SK-N-SH (cell line): ENCODE measurements at regions not wholly inside any gene's neighbourhood (a gene's known extent, or its start where the extent isn't known, plus 50 kb on each side); places are given as distances from the start of the nearest gene placed in this dataset.

Experiments used
- CTCF ChIA-PET: fragments of 300-600, 350-600 bp; formaldehyde crosslinking; extraction: SDS; loops from one replicate; lab custom pipeline; 2021; lab: Yijun Ruan, JAX
- POLR2A ChIA-PET: fragments of 350-600 bp; sonication (Branson Sonifier 250); formaldehyde crosslinking; extraction: SDS; loops from one replicate; lab custom pipeline; 2020; ENCODE audit warnings: antibody characterized with exemption, inconsistent platforms; lab: Yijun Ruan, JAX
- DNase-seq: peaks from one replicate; pipeline ENCODE4 v3.0.0; 2012
- H2AFZ ChIP-seq: fragments of 200-600 bp; sonication (generic); 2 replicates; pipeline ENCODE4 v1.8.1; 2016; ENCODE audit warnings: antibody characterized with exemption, mild to moderate bottlenecking, low read depth
- H3F3A ChIP-seq: fragments of 200-600 bp; sonication (generic); replicated peaks from 2 replicates; pipeline ENCODE3; 2016; ENCODE audit warnings: antibody characterized with exemption, mild to moderate bottlenecking; ENCODE audit not compliant: insufficient read depth
- H3K27ac ChIP-seq, 2 experiments: fragments of 200-500 bp in 1 of 2; fragments of 200-600 bp in 1 of 2; sonication (Bioruptor generic) in 1 of 2; sonication (generic), shearing (Covaris generic) in 1 of 2; 2 replicates each; pipeline versions ENCODE4 v1.5.1 to v1.6.1; 2014 to 2016; ENCODE audit warnings: low read depth in 2 of 2, inconsistent platforms in 1 of 2, low read length in 1 of 2, mild to moderate bottlenecking in 1 of 2, mixed read lengths in 1 of 2
- H3K27me3 ChIP-seq: fragments of 200-600 bp; sonication (generic), shearing (Covaris generic); 2 replicates; pipeline ENCODE4 v1.6.1; 2016; ENCODE audit warnings: mixed run types; ENCODE audit not compliant: insufficient read depth
- H3K36me3 ChIP-seq, 2 experiments: fragments of 200-500 bp in 1 of 2; fragments of 200-600 bp in 1 of 2; sonication (Bioruptor generic) in 1 of 2; sonication (generic) in 1 of 2; replicated peaks in 1 of 2; 2 replicates each; pipeline versions ENCODE3 to v1.5.1; 2014 to 2016; ENCODE audit warnings: low read length in 1 of 2, mild to moderate bottlenecking in 1 of 2; ENCODE audit not compliant: insufficient read depth in 2 of 2, control insufficient read depth in 1 of 2
- H3K4me1 ChIP-seq, 2 experiments: fragments of 200-500 bp in 1 of 2; fragments of 200-600 bp in 1 of 2; sonication (Bioruptor generic) in 1 of 2; sonication (generic), shearing (Covaris generic) in 1 of 2; 2 replicates each; pipeline versions ENCODE4 v1.5.1 to v1.6.1; 2014 to 2016; ENCODE audit warnings: low read depth in 1 of 2, low read length in 1 of 2, mixed run types in 1 of 2; ENCODE audit not compliant: insufficient read depth in 2 of 2, control insufficient read depth in 1 of 2
- H3K4me2 ChIP-seq: fragments of 200-600 bp; sonication (generic), shearing (Covaris generic); 2 replicates; pipeline ENCODE4 v1.6.1; 2017; ENCODE audit warnings: mixed run types
- H3K4me3 ChIP-seq, 2 experiments: fragments of 200-500 bp in 1 of 2; fragments of 200-600 bp in 1 of 2; sonication (Bioruptor generic) in 1 of 2; sonication (generic), shearing (Covaris generic) in 1 of 2; 2 replicates each; pipeline versions ENCODE4 v1.5.1 to v1.8.1; 2014 to 2016; ENCODE audit warnings: low read depth in 2 of 2, inconsistent platforms in 1 of 2, low read length in 1 of 2, mild to moderate bottlenecking in 1 of 2, mixed read lengths in 1 of 2, moderate library complexity in 1 of 2
- H3K79me2 ChIP-seq: fragments of 200-600 bp; sonication (generic); 2 replicates; pipeline ENCODE4 v1.8.1; 2017; ENCODE audit warnings: mild to moderate bottlenecking; ENCODE audit not compliant: insufficient read depth
- H3K9ac ChIP-seq: fragments of 200-600 bp; sonication (generic); 2 replicates; pipeline ENCODE4 v1.6.1; 2017; ENCODE audit warnings: mixed run types
- H3K9me2 ChIP-seq: fragments of 200-600 bp; sonication (generic); 2 replicates; pipeline ENCODE4 v1.6.1; 2017; ENCODE audit warnings: mixed run types
- H3K9me3 ChIP-seq: fragments of 200-600 bp; sonication (generic); 2 replicates; pipeline ENCODE4 v1.6.1; 2017; ENCODE audit warnings: mixed run types, mild to moderate bottlenecking, moderate library complexity
- H4K20me1 ChIP-seq: fragments of 200-600 bp; sonication (generic); 2 replicates; pipeline ENCODE4 v1.6.1; 2017; ENCODE audit warnings: mild to moderate bottlenecking, mixed run types; ENCODE audit not compliant: insufficient read depth
- CHD2 ChIP-seq: fragments of 150-350 bp; IDR thresholded peaks from 2 replicates; pipeline ENCODE4 v1.6.1; 2018; ENCODE audit warnings: low read length; ENCODE audit not compliant: partially characterized antibody
- ELF1 ChIP-seq: IDR thresholded peaks from 2 replicates; pipeline ENCODE4 v1.4.0; 2012
- EZH2phosphoT487 ChIP-seq: fragments of 200-600 bp; sonication (generic); IDR thresholded peaks from 2 replicates; pipeline ENCODE4 v1.6.1; 2017; ENCODE audit warnings: low read depth, mixed run types, mild to moderate bottlenecking, antibody characterized with exemption, moderate library complexity, borderline replicate concordance
- FOXJ3 ChIP-seq: sonication (generic); formaldehyde crosslinking; IDR thresholded peaks from 2 replicates; pipeline ENCODE4 v1.5.1; 2020; ENCODE audit warnings: mild to moderate bottlenecking, missing genetic modification reagents
- GABPA ChIP-seq: IDR thresholded peaks from 2 replicates; pipeline ENCODE4 v1.4.0; 2012; ENCODE audit warnings: low read depth, mild to moderate bottlenecking
- JUND ChIP-seq: IDR thresholded peaks from 2 replicates; pipeline ENCODE4 v1.4.0; 2012
- MEF2A ChIP-seq: IDR thresholded peaks from 2 replicates; pipeline ENCODE4 v1.4.0; 2012; ENCODE audit warnings: low read depth, borderline replicate concordance
- NFIC ChIP-seq: IDR thresholded peaks from 2 replicates; pipeline ENCODE4 v1.4.0; 2012; ENCODE audit warnings: borderline replicate concordance
- POLR2AphosphoS5 ChIP-seq: IDR thresholded peaks from 2 replicates; pipeline ENCODE4 v1.6.1; 2012; ENCODE audit warnings: low read depth, low read length
- RAD21 ChIP-seq: IDR thresholded peaks from 2 replicates; pipeline ENCODE4 v1.6.1; 2012; ENCODE audit warnings: mild to moderate bottlenecking, low read length
- RCOR1 ChIP-seq: fragments of 150-350 bp; IDR thresholded peaks from 2 replicates; pipeline ENCODE4 v1.6.1; 2017; ENCODE audit warnings: antibody characterized with exemption, low read length
- RFX5 ChIP-seq: IDR thresholded peaks from 2 replicates; pipeline ENCODE4 v1.6.1; 2012; ENCODE audit warnings: mild to moderate bottlenecking, improper control_type of control experiment, low read length
- RXRA ChIP-seq: IDR thresholded peaks from 2 replicates; pipeline ENCODE4 v1.4.0; 2012; ENCODE audit warnings: low read depth, mild to moderate bottlenecking, borderline replicate concordance
- SIN3A ChIP-seq: IDR thresholded peaks from 2 replicates; pipeline ENCODE4 v1.6.1; 2012; ENCODE audit warnings: low read depth, mild to moderate bottlenecking, low read length, moderate library complexity, borderline replicate concordance
- TAF1 ChIP-seq: IDR thresholded peaks from 2 replicates; pipeline ENCODE4 v1.6.1; 2012; ENCODE audit warnings: low read depth, mild to moderate bottlenecking, low read length, moderate library complexity, borderline replicate concordance
- TCF12 ChIP-seq: IDR thresholded peaks from 2 replicates; pipeline ENCODE4 v1.4.0; 2012
- TEAD4 ChIP-seq: IDR thresholded peaks from 2 replicates; pipeline ENCODE4 v1.4.0; 2012; ENCODE audit warnings: mild to moderate bottlenecking, borderline replicate concordance; ENCODE audit not compliant: insufficient read depth
- WGBS: methylation state at CpG from one replicate; pipeline ENCODE4 v1.1.6; 2017; ENCODE audit warnings: low lambda C conversion rate; 5-methylcytosine and 5-hydroxymethylcytosine counted together
- TF ChIP-seq, protein P1 (sequence below): IDR thresholded peaks from 2 replicates; pipeline ENCODE4 v1.4.0; 2012; ENCODE audit warnings: low read depth
- TF ChIP-seq, protein P2 (sequence below): IDR thresholded peaks from 2 replicates; pipeline ENCODE4; 2012
- TF ChIP-seq, protein P3 (sequence below): fragments of 150-350 bp; IDR thresholded peaks from 2 replicates; pipeline ENCODE4 v1.6.1; 2016; ENCODE audit warnings: mild to moderate bottlenecking, low read depth, low read length

DNA sequence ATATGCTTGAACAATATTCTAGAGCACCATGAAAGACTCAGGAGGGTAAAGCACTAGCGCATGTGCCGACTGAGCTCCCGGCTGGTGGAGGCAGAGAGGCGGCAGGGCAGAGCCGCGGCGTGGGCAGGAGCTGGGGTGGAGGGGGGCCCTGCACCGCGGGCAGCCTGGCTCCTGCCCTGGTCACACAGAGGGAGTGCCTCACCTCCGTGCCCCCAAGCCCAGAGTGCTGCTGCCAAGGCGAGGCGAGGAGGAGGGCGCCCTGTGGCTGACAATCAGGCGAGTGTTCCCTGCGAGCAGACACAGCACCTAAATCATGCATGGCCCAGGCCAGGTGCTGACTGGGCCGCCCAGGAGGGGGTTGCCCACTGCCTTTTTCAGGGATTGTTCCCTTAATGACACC, 105.8 kb upstream of the TNRC6C start:
- no peaks in the 10 kb centered on the region for H3K27me3 ChIP-seq
- no peaks in the 10 kb centered on the region for H4K20me1 ChIP-seq
- H3K4me3 ChIP-seq = no peak overlapping the region
- no peak overlapping the region for H3K27ac ChIP-seq
- CTCF ChIA-PET = interaction anchor here (0.6 kb wide), 1 partner anchor 110 kb away, joined by 3 read pairs; no protein-coding TSS in a partner anchor
- DNase-seq = no peak
- TF ChIP-seq TAF1 (no peak), POLR2AphosphoS5 (no peak), JUND (no peak), RCOR1 (no peak), GABPA (no peak), NFIC (no peak), TEAD4 (no peak), ELF1 (no peak), MEF2A (no peak)
- TF ChIP-seq, protein P1, sequence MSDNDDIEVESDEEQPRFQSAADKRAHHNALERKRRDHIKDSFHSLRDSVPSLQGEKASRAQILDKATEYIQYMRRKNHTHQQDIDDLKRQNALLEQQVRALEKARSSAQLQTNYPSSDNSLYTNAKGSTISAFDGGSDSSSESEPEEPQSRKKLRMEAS = no peak
- TF ChIP-seq, protein P2, sequence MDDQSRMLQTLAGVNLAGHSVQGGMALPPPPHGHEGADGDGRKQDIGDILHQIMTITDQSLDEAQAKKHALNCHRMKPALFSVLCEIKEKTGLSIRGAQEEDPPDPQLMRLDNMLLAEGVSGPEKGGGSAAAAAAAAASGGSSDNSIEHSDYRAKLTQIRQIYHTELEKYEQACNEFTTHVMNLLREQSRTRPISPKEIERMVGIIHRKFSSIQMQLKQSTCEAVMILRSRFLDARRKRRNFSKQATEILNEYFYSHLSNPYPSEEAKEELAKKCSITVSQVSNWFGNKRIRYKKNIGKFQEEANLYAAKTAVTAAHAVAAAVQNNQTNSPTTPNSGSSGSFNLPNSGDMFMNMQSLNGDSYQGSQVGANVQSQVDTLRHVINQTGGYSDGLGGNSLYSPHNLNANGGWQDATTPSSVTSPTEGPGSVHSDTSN = no peak
- no peaks in the 10 kb centered on the region for H3K79me2 ChIP-seq
- no peaks in the 10 kb centered on the region for H3F3A ChIP-seq
- no peaks in the 10 kb centered on the region for H3K36me3 ChIP-seq
- no peak overlapping the region for H3K9ac ChIP-seq
- H3K4me1 ChIP-seq = peaks cover 0 to 5% of the 10 kb centered on the region in 2 experiments; a peak in 1 of 4 replicates
- POLR2A ChIA-PET = interaction anchor here (1.4 kb wide), 1 partner anchor 105 kb away, joined by 6 read pairs; the partner anchor contains the start of gene TNRC6C
- 87% methylated on average over 10 of the region's 16 CpGs for WGBS
- no peak overlapping the region for H3K4me2 ChIP-seq
- H3K9me3 ChIP-seq = no peaks in the 10 kb centered on the region
- no peaks in the 10 kb centered on the region for H3K9me2 ChIP-seq
- no peak overlapping the region for H2AFZ ChIP-seq

- Histone ChIP-seq H3K36me3 (no peaks in the 10 kb centered on the region), H3K27ac (no peak overlapping the region), H3K79me2 (no peaks in the 10 kb centered on the region), H3K4me3 (no peak overlapping the region), H3K9ac (no peak overlapping the region), H3K9me2 (no peaks in the 10 kb centered on the region), H3K9me3 (no peaks in the 10 kb centered on the region), H2AFZ (no peak overlapping the region), H3K27me3 (no peaks in the 10 kb centered on the region), H3F3A (no peaks in the 10 kb centered on the region), H3K4me1 (peaks cover 0 to 5% of the 10 kb centered on the region in 2 experiments; a peak in 1 of 4 replicates), H3K4me2 (no peak overlapping the region), H4K20me1 (no peaks in the 10 kb centered on the region)
- POLR2A ChIA-PET = interaction anchor here (1.4 kb wide), 1 partner anchor 105 kb away, joined by 6 read pairs; the partner anchor contains the start of gene TNRC6C
- TF ChIP-seq RCOR1 = no peak
- TF ChIP-seq FOXJ3 = no peak
- no peak for TF ChIP-seq EZH2phosphoT487
- TF ChIP-seq NFIC = no peak
- TF ChIP-seq TEAD4 = no peak
- TF ChIP-seq, protein P3, sequence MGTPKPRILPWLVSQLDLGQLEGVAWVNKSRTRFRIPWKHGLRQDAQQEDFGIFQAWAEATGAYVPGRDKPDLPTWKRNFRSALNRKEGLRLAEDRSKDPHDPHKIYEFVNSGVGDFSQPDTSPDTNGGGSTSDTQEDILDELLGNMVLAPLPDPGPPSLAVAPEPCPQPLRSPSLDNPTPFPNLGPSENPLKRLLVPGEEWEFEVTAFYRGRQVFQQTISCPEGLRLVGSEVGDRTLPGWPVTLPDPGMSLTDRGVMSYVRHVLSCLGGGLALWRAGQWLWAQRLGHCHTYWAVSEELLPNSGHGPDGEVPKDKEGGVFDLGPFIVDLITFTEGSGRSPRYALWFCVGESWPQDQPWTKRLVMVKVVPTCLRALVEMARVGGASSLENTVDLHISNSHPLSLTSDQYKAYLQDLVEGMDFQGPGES = no peak
- TF ChIP-seq RFX5 = no peak
- TF ChIP-seq GABPA = no peak
- no peak for TF ChIP-seq RXRA
- TF ChIP-seq RAD21 = no peak
- no peak for TF ChIP-seq CHD2
- TF ChIP-seq, protein P1 = no peak
- TF ChIP-seq ELF1 = no peak
- TF ChIP-seq TAF1 = no peak
- no peak for TF ChIP-seq TCF12
- no peak for TF ChIP-seq JUND
- TF ChIP-seq SIN3A = no peak
- no peak for DNase-seq
- CTCF ChIA-PET = interaction anchor here (0.6 to 1.5 kb wide), 4 partner anchors 12 to 166 kb away, joined by 3 to 4 read pairs (median 4); no protein-coding TSS in a partner anchor
- WGBS = 67% methylated on average over 14 of the region's 20 CpGs
These were observed 105.1 kb upstream of the TNRC6C start for GRCh38 chr17:77853191-77853977.
